ENCODE measurements at regions not wholly inside any gene's neighbourhood (a gene's known extent, or its start where the extent isn't known, plus 50 kb on each side); places are given as distances from the start of the nearest gene placed in this dataset.

GRCh38 chr4:180789929-180790328 lies 1453.3 kb upstream of the TENM3 start:
- no peaks in the 10 kb centered on the region for H3K9me3 ChIP-seq
- no peaks in the 10 kb centered on the region for H3K36me3 ChIP-seq
- no peaks in the 10 kb centered on the region for H3K27me3 ChIP-seq
- WGBS, result 73% methylated on average over 6 of the region's 6 CpGs
- intact Hi-C loops (cut with DNase I), result no loop called here
- H3K27ac ChIP-seq (replicated peaks in 1 of 4), result no peak overlapping the region
- DNase-seq (ENCODE audit: extremely low spot score), result no peak
- H3K4me1 ChIP-seq, result no peaks in the 10 kb centered on the region
- H3K4me3 ChIP-seq, result no peak overlapping the region
- no peak for TF ChIP-seq EP300 (IDR thresholded peaks at IDR 0.05)
- TF ChIP-seq, protein P1, sequence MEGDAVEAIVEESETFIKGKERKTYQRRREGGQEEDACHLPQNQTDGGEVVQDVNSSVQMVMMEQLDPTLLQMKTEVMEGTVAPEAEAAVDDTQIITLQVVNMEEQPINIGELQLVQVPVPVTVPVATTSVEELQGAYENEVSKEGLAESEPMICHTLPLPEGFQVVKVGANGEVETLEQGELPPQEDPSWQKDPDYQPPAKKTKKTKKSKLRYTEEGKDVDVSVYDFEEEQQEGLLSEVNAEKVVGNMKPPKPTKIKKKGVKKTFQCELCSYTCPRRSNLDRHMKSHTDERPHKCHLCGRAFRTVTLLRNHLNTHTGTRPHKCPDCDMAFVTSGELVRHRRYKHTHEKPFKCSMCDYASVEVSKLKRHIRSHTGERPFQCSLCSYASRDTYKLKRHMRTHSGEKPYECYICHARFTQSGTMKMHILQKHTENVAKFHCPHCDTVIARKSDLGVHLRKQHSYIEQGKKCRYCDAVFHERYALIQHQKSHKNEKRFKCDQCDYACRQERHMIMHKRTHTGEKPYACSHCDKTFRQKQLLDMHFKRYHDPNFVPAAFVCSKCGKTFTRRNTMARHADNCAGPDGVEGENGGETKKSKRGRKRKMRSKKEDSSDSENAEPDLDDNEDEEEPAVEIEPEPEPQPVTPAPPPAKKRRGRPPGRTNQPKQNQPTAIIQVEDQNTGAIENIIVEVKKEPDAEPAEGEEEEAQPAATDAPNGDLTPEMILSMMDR (IDR thresholded peaks at IDR 0.05), result no peak
- TF ChIP-seq POLR2AphosphoS5 (IDR thresholded peaks at IDR 0.05), result no peak
- no peak for TF ChIP-seq POLR2A (IDR thresholded peaks at IDR 0.05; ENCODE audit: low read depth)

DNA sequence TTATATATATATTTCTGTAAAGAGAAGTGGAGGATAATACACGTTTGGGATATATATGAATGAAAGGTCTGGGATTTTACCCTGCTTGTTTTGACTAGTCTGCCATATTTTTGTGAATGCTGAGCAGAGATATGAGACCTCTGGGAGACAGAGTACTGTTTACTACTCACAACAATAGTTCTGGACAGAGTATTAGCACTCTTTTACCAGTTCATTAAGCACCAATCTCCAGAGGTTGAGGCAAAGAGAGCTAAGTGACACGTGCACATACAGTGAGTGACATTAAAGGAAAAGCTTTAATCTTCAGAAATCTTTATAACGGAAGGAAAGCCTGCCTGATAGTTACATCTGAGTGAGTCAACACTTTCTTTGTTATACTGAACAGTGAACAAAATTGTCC lies 1452.7 kb upstream of the TENM3 start:
- WGBS, result 61% methylated on average over 3 of the region's 3 CpGs
- Histone ChIP-seq H3K4me1 (no peaks in the 10 kb centered on the region), H3K27ac (replicated peaks in 1 of 4) (no peak overlapping the region), H3K4me3 (no peak overlapping the region), H3K27me3 (no peaks in the 10 kb centered on the region), H3K36me3 (no peaks in the 10 kb centered on the region), H3K9me3 (no peaks in the 10 kb centered on the region)
- intact Hi-C loops (cut with DNase I), result no loop called here
- no peak for DNase-seq (ENCODE audit: extremely low spot score)
- TF ChIP-seq EP300 (IDR thresholded peaks at IDR 0.05), result no peak
- TF ChIP-seq POLR2AphosphoS5 (IDR thresholded peaks at IDR 0.05), result no peak
- TF ChIP-seq POLR2A (IDR thresholded peaks at IDR 0.05; ENCODE audit: low read depth), result no peak
- TF ChIP-seq, protein P1 (IDR thresholded peaks at IDR 0.05), result no peak

- Histone ChIP-seq H3K9me3 (no peaks in the 10 kb centered on the region), H3K36me3 (no peaks in the 10 kb centered on the region), H3K27ac (replicated peaks in 1 of 4) (no peak overlapping the region), H3K27me3 (no peaks in the 10 kb centered on the region), H3K4me1 (no peaks in the 10 kb centered on the region), H3K4me3 (no peak overlapping the region)
- DNase-seq (ENCODE audit: extremely low spot score), result no peak
- intact Hi-C loops (cut with DNase I), result no loop called here
- TF ChIP-seq EP300 (IDR thresholded peaks at IDR 0.05), result no peak
- TF ChIP-seq, protein P1 (IDR thresholded peaks at IDR 0.05), result no peak
- no peak for TF ChIP-seq POLR2A (IDR thresholded peaks at IDR 0.05; ENCODE audit: low read depth)
- TF ChIP-seq POLR2AphosphoS5 (IDR thresholded peaks at IDR 0.05), result no peak
These were observed 1450.7 kb upstream of the TENM3 start for GRCh38 chr4:180792541-180792940.

DNA sequence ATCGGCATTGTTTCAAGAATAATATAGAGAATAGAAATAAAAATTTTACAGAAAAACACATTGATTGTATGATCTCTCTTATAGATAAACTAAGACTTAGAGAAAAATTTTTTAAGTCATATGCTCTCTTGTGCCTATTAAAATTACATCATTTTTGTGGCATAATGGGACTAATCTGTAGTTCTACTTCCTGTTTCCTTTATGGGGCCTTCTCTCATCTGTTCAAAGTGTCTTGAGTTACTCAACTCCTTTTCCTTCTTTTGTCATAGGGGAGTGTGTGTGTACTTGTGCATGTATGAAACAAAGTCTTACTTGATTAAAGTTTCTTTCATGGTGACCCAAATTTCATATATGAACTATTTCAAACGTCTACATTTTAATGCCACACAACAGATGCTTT lies 1448.9 kb upstream of the TENM3 start:
- no peak for DNase-seq (ENCODE audit: extremely low spot score)
- TF ChIP-seq EP300 (IDR thresholded peaks at IDR 0.05) (no peak), POLR2A (IDR thresholded peaks at IDR 0.05; ENCODE audit: low read depth) (no peak), POLR2AphosphoS5 (IDR thresholded peaks at IDR 0.05) (no peak)
- TF ChIP-seq, protein P1 (IDR thresholded peaks at IDR 0.05), result no peak
- Histone ChIP-seq H3K9me3 (no peaks in the 10 kb centered on the region), H3K27me3 (no peaks in the 10 kb centered on the region), H3K4me3 (no peak overlapping the region), H3K27ac (replicated peaks in 1 of 4) (no peak overlapping the region), H3K4me1 (no peaks in the 10 kb centered on the region), H3K36me3 (no peaks in the 10 kb centered on the region)
- 81% methylated on average over 2 of the region's 2 CpGs for WGBS
- intact Hi-C loops (cut with DNase I), result no loop called here

GRCh38 chr4:180798036-180798577 lies 1445.1 kb upstream of the TENM3 start:
- 49% methylated on average over 4 of the region's 4 CpGs for WGBS
- Histone ChIP-seq H3K9me3 (no peaks in the 10 kb centered on the region), H3K36me3 (no peaks in the 10 kb centered on the region), H3K27ac (replicated peaks in 1 of 4) (no peak overlapping the region), H3K4me3 (no peak overlapping the region), H3K27me3 (no peaks in the 10 kb centered on the region), H3K4me1 (no peaks in the 10 kb centered on the region)
- TF ChIP-seq POLR2AphosphoS5 (IDR thresholded peaks at IDR 0.05) (no peak), EP300 (IDR thresholded peaks at IDR 0.05) (no peak), POLR2A (IDR thresholded peaks at IDR 0.05; ENCODE audit: low read depth) (no peak)
- TF ChIP-seq, protein P1 (IDR thresholded peaks at IDR 0.05), result no peak
- intact Hi-C loops (cut with DNase I), result no loop called here
- no peak for DNase-seq (ENCODE audit: extremely low spot score)

All from esophagus muscularis mucosa (tissue), 4 donors.